NCI-H1417 (cell line): ENCODE measurements at regions not wholly inside any gene's neighbourhood (a gene's known extent, or its start where the extent isn't known, plus 50 kb on each side); places are given as distances from the start of the nearest gene placed in this dataset.
A peak's percentile ranks its signal among the peaks of the same experiment; 100 is the strongest.

Experiments
- DNase-seq, 3 experiments: peaks; one replicate each; lab custom pipeline; 2025; lab: John Stamatoyannopoulos, UW

DNA sequence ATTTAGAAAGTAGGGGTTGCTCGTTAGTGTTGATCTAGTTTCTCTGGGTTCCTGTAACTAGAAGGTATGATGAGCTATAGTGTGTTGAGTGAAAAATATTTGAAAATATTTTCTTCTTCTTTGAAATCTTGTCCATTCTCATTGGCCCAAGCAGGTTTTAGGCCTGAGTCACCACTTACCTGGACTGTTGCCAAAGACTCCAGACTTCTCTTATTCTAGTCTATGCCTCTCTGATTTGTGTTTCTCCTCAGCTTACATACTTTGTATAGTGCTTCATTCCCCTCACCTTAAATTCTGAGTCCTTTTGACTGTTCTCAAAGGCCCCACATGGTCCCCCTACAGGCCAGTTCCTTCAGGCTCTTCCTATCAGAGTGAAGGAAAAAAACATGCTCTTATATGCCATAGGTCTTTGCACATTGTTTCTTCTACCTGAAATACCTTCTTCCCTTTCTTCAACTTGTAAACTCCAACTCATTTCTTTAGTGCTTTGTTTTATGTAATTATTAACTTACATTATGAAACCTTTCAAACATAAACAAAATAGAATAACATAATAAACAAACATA lies 258.2 kb downstream of the PPP1R2C start:
- DNase-seq, result no peak

DNA sequence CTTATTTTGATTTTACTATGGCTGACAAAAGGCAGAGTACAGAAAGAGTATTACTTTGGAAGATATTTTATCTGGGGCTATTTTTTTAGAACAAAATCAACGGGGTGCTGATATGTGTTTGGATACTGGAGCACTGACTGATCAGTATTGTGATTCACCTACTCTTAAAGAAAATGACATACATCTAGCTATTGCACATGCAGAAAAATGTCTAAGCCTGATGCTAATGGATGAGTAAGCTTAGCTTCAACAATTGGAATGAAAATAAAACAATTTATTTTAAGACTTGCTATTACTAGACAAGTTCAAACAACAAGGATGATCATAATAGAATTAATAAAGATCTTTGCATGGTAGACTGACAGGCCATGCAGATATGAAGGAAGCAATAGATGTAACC lies 262.0 kb downstream of the PPP1R2C start:
- DNase-seq, result no peak

DNA sequence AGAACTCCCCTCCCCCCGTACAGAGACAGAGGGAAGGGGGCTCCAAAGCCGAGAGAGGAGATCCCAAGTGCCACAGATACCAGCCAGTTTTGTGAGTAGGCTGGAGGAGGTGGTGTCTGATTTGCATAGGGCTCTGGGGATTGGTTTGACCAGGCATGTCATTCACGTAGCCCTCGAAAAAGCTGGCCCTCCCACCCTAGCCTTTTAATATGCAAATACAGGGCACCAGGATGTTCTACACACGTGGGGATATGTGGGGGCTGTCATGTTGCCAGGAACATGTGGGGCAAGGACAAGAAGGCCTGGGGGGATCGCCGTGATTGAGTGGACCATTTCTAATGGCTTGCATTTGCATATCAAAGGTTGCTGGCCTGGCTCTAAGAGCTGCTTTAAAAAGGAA lies 272.9 kb downstream of the PPP1R2C start:
- no peak for DNase-seq

GRCh38 chrX:42499620-42500019 lies 278.3 kb downstream of the PPP1R2C start:
- no peak for DNase-seq

- DNase-seq, result no peak
These were observed 280.6 kb downstream of the PPP1R2C start for GRCh38 chrX:42497356-42497755.

DNA sequence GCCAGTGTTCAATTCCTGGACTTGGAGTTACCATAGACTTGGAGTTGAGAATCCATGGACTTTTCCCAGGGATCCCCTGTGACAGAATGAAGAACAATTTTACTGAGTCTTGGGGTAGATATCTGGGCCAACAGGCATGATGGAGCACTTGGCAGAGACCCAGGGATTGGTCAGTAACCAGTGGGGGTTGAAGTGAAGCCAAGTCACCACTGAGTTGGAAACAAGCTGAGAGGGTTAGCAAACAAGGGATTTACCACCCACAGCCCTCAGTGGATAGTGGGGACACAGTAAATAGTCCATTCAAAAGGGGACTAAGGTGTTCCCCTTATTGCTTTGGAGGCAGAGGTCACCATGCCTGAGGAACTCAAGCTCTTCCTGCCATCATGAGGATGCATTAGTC lies 281.7 kb downstream of the PPP1R2C start:
- no peak for DNase-seq

DNA sequence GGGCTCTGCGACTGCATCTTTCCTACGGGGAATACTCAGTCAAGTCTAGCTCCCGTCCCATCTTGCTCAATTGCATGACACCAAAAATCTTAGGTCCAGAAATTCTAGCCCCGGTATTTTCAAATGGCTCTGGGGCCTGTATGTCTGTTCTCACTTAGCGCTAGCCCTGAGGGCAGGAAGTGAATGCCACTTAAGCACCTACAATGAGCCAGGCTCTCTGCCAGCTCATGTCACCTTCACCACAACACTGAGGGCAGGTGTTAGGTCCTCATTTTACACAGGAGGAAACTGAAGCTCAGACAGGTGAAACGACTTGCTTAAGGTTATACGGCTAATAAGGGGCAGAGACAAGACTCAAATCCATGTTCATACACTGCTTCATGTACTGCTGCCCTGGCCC lies 282.8 kb downstream of the PPP1R2C start:
- peak in 2 of 3 experiments; percentile 11 to 55 for DNase-seq

DNA sequence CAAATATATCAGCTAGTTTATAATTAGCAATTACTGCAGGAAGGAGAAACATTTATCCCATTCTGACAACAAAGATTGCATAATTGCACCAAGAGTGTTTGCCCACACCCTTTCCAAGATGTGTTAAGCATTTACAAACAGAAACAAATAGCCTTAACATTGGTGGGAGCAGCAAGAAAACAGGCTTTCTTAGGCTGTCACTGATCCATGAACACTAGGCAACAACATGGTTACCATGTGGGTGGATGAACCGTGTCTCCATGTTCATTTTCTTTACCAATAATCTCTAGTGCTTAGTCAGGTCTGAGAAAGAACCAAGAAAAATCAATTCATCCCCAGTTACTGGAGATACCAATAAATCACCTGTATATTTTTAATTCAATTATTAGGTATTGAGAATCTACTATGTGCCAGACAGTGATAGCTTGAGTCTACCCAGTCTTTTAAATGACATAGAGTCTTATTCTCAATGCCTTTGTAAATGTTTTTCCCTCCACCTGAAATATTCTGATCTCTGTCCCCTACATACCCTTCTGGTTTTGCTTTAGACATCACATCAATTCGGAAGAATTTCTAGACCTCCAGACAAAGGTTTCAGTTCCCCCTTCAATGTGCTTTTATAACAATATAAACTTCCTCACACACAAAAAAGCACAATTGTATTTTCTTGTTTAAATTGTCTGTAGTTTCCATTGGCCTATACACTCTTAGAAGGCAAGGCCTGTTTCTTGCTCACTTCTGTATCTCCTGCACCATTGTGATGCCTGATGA lies 286.6 kb downstream of the PPP1R2C start:
- no peak for DNase-seq

DNA sequence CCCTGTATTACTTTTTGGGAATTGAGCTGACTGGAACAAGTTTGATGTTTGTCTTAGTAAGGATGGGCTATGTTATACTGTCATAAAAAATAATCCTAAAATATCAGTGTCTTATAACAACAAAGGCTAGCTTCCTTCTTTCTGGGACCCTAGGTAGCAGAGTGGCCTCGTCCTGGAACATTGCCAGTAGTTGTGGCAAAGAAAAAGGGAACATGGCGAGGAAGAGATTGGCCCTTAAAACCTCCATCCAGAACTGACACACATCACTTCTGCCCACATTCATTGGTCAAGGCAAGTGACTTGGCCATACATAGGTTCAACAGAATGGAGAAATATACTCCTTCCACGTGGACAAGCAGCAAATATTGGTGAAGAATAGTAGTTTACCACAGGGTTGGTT lies 287.9 kb downstream of the PPP1R2C start:
- DNase-seq, result no peak

DNA sequence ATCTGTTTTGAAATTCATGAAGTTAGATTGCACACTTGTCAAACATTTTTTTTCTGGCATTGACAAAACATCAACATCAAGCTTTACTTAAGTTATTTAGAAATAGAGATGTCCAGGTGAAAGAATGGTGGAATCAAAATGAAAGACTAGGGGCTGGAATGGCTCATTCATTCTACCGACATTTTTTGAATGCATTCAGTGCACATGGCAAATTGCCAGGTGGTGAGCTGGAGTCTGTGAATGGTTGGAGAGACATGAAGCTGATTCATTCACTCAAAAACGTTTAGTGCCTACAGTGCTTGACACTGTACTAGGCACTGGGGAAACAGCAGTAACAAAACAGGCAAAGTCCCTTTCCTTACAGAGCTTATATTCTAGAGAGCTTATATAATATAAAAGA lies 292.4 kb downstream of the PPP1R2C start:
- DNase-seq, result no peak

DNA sequence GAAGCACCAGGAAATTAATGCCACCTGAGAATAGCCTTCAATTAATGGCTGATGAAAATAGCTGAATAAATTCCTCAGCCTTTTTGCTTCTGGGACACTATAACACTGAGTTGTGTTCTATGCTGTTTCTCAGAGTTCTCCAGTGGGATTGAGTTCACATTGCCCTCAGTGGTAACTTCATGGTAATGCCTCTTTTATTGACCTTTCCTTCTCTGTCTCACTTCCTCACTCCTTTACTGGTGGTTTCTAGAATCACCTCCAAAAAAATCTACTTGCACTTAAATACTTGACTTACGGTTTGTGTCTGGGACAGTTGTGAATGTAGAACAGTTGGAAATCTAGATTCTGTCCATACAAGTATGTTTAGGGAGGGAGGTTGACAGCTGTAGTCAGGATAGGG lies 293.7 kb downstream of the PPP1R2C start:
- DNase-seq, result no peak

DNA sequence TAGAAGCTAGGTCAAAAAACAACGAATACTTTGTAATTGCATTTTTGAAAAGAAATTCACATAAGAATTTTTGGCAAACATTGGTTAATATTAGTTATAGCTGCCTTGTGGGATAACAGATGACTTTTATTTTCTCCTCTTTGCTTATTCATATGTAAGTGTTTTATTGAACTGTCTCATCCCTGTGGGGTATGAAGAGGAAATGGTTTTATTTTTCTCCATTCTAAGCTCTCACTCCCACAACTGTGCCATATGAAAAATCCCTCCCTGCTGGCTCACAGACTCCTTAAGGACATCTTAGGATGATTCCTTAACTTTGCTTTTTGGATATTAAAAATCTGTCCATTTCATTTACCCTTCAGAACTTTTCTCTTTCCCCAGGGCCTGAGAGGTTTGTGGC lies 300.6 kb downstream of the PPP1R2C start:
- no peak for DNase-seq

DNA sequence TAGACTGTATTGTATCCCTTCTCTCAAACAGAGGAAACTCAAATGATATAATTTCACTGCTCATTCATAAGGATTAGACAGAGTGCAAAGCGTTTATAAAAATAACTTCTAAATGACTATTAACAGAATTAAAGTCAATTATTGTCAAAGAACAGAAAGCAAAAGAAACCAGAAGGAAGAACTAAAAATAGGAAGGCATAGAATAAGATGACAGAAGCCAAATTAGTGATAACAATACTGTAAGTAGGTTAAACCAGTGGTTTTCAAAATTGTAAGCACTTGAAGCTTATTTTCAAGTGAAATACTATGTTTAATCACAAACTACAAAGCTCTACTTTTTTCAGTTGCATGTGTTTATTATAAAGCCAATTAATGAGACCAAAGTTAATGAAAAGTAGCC lies 305.2 kb downstream of the PPP1R2C start:
- DNase-seq, result no peak

- peak in 1 of 3 experiments; percentile 36 for DNase-seq
These were observed 311.5 kb downstream of the PPP1R2C start for GRCh38 chrX:42466332-42467046.

GRCh38 chrX:42465821-42466220 lies 312.1 kb downstream of the PPP1R2C start:
- DNase-seq, result no peak

GRCh38 chrX:42463706-42464490 lies 314.1 kb downstream of the PPP1R2C start:
- no peak for DNase-seq

DNA sequence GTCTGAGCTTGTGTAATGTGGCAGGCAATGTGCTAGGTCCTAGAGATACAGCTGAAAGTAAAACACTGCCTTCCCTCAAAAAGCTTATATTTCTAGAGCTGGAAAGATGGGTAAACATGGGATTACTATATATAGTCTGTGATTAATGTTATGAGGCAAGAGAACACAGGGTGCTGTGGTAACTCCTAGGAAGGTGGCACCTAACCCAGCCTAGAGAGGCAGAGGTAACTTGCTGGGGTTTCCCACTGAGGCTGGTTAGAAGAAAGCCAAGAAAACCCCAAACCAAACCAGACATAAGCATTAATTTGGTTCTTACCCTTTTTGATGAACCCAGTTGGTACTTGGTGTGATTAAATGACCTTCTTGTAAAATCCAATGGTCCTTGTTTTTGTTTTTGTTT lies 315.0 kb downstream of the PPP1R2C start:
- DNase-seq, result no peak

DNA sequence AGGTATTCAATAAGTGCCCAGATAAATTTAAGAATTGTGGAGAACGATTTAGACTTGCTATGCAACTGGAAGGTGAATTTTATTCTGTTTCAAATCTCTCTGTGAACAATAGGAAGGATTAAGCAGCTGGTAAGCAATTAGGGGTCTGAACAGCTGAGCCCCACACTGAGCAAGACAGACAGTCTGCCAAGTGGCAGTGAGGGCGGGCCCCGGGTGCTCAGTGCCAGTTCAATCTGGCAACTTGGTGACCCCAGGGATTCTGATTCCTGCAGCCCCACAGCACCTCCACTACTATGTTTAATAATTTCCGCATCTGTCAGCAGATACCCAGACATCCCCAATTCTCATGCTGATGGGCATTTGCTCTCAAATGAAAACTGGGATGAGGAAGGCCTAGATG lies 317.3 kb downstream of the PPP1R2C start:
- no peak for DNase-seq

GRCh38 chrX:42459735-42460134 lies 318.2 kb downstream of the PPP1R2C start:
- no peak for DNase-seq

- DNase-seq, result no peak
These were observed 321.7 kb downstream of the PPP1R2C start for GRCh38 chrX:42456176-42456700.

GRCh38 chrX:42450228-42450627 lies 327.7 kb downstream of the PPP1R2C start:
- DNase-seq, result no peak

- no peak for DNase-seq
These were observed 334.7 kb downstream of the PPP1R2C start for GRCh38 chrX:42443267-42443666.
